Motor neuron (in vitro differentiated cells): ENCODE measurements at regions not wholly inside any gene's neighbourhood (a gene's known extent, or its start where the extent isn't known, plus 50 kb on each side); places are given as distances from the start of the nearest gene placed in this dataset.

Source experiments
- ATAC-seq, 8 experiments: fragments of 200-7000 bp; cut with Tn5 transposase; replicated peaks in 6 of 8; 2 replicates each; pipeline ENCODE4 v1.8.0; 2021; ENCODE audit warnings: mild to moderate bottlenecking in 8 of 8, moderate library complexity in 8 of 8
- H3K27ac ChIP-seq, 2 donors: fragments of 250-450 bp; sonication (Bioruptor Pico); 2 replicates each; pipeline ENCODE4 v1.9.0; 2021; ENCODE audit warnings: antibody characterized with exemption in 2 of 2, mild to moderate bottlenecking in 2 of 2, moderate library complexity in 1 of 2
- H3K4me1 ChIP-seq, 2 donors: fragments of 250-450 bp; sonication (Bioruptor Pico); replicated peaks in 1 of 2; 2 replicates each; pipeline ENCODE4 v1.6.1; 2021; ENCODE audit warnings: antibody characterized with exemption in 2 of 2, mild to moderate bottlenecking in 2 of 2, moderate library complexity in 1 of 2
- H3K4me3 ChIP-seq, 5 donors: fragments of 250-450 bp; sonication (Bioruptor Pico); 2 replicates each; pipeline ENCODE4 v1.9.0; 2021; ENCODE audit warnings: antibody characterized with exemption in 5 of 5, mild to moderate bottlenecking in 5 of 5, moderate library complexity in 4 of 5
- WGBS, 10 experiments: fragments of 450-650 bp; shearing (Covaris generic); methylation state at CpG; one replicate each; pipeline ENCODE4 v1.0.0; 2022; 5-methylcytosine and 5-hydroxymethylcytosine counted together
- in situ Hi-C, 9 experiments: fragments of 400-800 bp; cut with MboI; loops; one replicate each; pipeline ENCODE4 v1.15.0; 2021; ENCODE audit warnings: low sequenced_read_pairs in 9 of 9, low pct_unique_long_range_greater_than_20kb in 2 of 9; ENCODE audit not compliant: unreplicated experiment in 9 of 9

GRCh38 chr5:15073453-15073852 is 201.9 kb upstream of the ANKH start:
- no peaks in the 10 kb centered on the region for H3K4me1 ChIP-seq
- 0 to 83% (median 51%) methylated on average over 1 to 3 of the region's 3 CpGs; no CpG with 5 or more reads in 4 of the 10 experiments for WGBS, 10 experiments
- no peak for ATAC-seq
- no peak overlapping the region for H3K27ac ChIP-seq
- in situ Hi-C loops, result no loop called here
- no peak overlapping the region for H3K4me3 ChIP-seq

GRCh38 chr5:15070907-15071306 is 199.3 kb upstream of the ANKH start:
- no peak for ATAC-seq
- WGBS, 10 experiments, result 31 to 100% (median 74%) methylated on average over 1 to 6 of the region's 6 CpGs
- in situ Hi-C loops, result no loop called here
- no peaks in the 10 kb centered on the region for H3K4me1 ChIP-seq
- H3K4me3 ChIP-seq, result no peak overlapping the region
- H3K27ac ChIP-seq, result no peak overlapping the region

- in situ Hi-C loops, result no loop called here
- peaks cover 0 to 5% of the 10 kb centered on the region in 2 donors for H3K4me1 ChIP-seq
- no peak overlapping the region for H3K27ac ChIP-seq
- no peak overlapping the region for H3K4me3 ChIP-seq
- ATAC-seq, result no peak
- 40 to 100% (median 80%) methylated on average over 1 of the region's 1 CpG; no CpG with 5 or more reads in 4 of the 10 experiments for WGBS, 10 experiments
These were observed 197.9 kb upstream of the ANKH start for GRCh38 chr5:15069407-15069905.

DNA sequence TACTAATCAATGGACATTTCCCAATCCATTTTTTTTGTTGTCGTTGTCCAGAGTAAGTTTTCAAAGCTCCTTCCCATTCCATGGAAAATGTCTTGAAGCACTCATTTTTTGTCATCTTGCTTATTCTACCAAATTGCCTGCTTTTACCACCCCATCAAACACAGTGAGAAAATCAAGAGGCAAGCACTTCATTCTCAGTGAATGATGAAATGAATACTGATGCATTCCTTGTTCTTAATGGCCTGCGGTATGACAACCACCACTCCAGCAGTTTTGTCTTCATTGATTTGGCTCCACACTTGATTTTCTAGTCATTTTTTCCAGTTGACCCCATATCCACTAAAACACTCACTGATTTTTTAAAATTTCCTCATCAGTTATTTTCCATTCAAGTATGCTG is 193.5 kb upstream of the ANKH start:
- Histone ChIP-seq H3K4me1 (peaks cover 0 to 5% of the 10 kb centered on the region in 2 donors), H3K27ac (no peak overlapping the region), H3K4me3 (no peak overlapping the region)
- 0 to 100% (median 92%) methylated on average over 1 to 2 of the region's 2 CpGs; no CpG with 5 or more reads in 1 of the 10 experiments for WGBS, 10 experiments
- in situ Hi-C loops, result no loop called here
- no peak for ATAC-seq

- Histone ChIP-seq H3K27ac (no peak overlapping the region), H3K4me1 (peaks cover 0 to 5% of the 10 kb centered on the region in 2 donors), H3K4me3 (no peak overlapping the region)
- 0 to 100% (median 69%) methylated on average over 1 to 2 of the region's 2 CpGs for WGBS, 10 experiments
- in situ Hi-C loops, result no loop called here
- ATAC-seq, result no peak
These were observed 192.8 kb upstream of the ANKH start for GRCh38 chr5:15064396-15064795.

- no peak for ATAC-seq
- 40 to 100% (median 88%) methylated on average over 1 to 2 of the region's 6 CpGs; no CpG with 5 or more reads in 5 of the 10 experiments for WGBS, 10 experiments
- Histone ChIP-seq H3K4me3 (no peak overlapping the region), H3K4me1 (no peaks in the 10 kb centered on the region), H3K27ac (no peak overlapping the region)
- in situ Hi-C loops, result no loop called here
These were observed 185.5 kb upstream of the ANKH start for GRCh38 chr5:15056988-15057592.

GRCh38 chr5:15044521-15044920 is 172.9 kb upstream of the ANKH start:
- in situ Hi-C loops, result no loop called here
- H3K4me1 ChIP-seq, result peaks cover 3 to 10% of the 10 kb centered on the region in 2 donors
- no peak overlapping the region for H3K4me3 ChIP-seq
- WGBS, 10 experiments, result 5 to 100% (median 33%) methylated on average over 1 to 3 of the region's 3 CpGs; no CpG with 5 or more reads in 1 of the 10 experiments
- no peak for ATAC-seq
- no peak overlapping the region for H3K27ac ChIP-seq

- 16 to 93% (median 79%) methylated on average over 1 to 4 of the region's 4 CpGs for WGBS, 10 experiments
- no peaks in the 10 kb centered on the region for H3K4me1 ChIP-seq
- no peak overlapping the region for H3K27ac ChIP-seq
- ATAC-seq, result no peak
- in situ Hi-C loops, result no loop called here
- no peak overlapping the region for H3K4me3 ChIP-seq
These were observed 165.8 kb upstream of the ANKH start for GRCh38 chr5:15037247-15037908.

DNA sequence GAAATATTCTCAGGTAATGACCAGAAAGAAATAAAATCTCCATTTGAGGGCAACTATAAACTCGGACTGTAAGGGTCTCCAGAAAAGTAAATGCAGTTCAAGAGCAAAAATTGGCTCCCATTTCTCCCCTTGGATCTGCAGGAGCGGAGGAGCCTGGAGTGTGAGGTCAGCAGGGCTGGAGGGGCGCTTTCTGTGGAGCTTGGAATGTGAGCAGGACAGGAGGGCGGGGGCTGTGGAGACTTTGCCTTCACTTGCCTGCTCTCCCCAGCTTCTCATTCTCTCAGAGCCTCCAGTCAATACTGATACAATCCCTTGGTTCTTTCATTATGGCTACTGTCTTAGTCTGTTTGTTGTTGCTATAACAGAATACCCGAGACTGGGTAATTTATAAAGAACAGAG is 162.8 kb upstream of the ANKH start:
- Histone ChIP-seq H3K4me1 (no peaks in the 10 kb centered on the region), H3K4me3 (no peak overlapping the region), H3K27ac (no peak overlapping the region)
- ATAC-seq, result no peak
- 11 to 92% (median 69%) methylated on average over 1 to 5 of the region's 5 CpGs; no CpG with 5 or more reads in 2 of the 10 experiments for WGBS, 10 experiments
- in situ Hi-C loops, result no loop called here

DNA sequence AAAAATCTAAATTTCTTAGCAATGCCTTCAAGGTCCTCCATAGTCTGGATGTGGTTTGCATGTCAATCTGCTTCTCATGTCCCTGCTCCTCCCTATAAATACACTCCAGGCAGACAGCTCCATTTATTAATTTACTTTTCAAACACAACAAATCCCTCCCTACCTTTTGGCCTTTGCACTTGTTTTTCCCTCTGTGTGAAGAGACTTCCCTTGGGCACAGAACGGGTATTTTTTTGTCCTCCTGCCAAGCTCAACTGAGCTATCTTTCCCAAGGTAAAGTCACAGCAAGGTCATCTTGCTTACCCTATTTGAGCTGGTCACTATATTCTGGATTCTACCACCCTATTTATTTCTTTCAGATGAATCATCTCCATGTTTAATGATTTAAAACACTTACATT is 159.6 kb upstream of the ANKH start:
- in situ Hi-C loops, result no loop called here
- Histone ChIP-seq H3K4me1 (peaks cover 7 to 8% of the 10 kb centered on the region in 2 donors), H3K4me3 (no peak overlapping the region), H3K27ac (no peak overlapping the region)
- WGBS, 10 experiments, result 0 to 100% (median 100%) methylated on average over 1 of the region's 1 CpG; no CpG with 5 or more reads in 2 of the 10 experiments
- ATAC-seq, result no peak

DNA sequence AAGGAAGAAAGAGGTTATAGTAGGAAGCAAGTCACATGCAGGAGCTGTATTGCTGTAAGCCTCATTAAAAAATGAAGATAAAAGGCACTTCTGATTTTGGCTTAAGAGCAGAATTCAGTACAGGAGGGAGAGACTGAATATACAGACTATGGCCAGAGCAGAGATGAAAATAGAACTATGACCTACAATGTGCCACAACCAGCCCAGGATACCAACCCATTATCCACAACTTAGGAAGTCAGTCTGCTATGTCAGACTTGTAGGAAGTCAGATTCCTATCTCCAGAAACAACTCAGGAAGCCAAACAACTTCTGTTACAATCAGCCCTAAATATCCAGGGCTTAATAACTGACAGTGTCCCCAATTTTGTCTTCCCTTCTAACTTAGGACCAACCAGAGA is 156.2 kb upstream of the ANKH start:
- Histone ChIP-seq H3K4me1 (peaks cover 13 to 14% of the 10 kb centered on the region in 2 donors), H3K4me3 (no peak overlapping the region), H3K27ac (no peak overlapping the region)
- no peak for ATAC-seq
- in situ Hi-C loops, result no loop called here

- H3K27ac ChIP-seq, result no peak overlapping the region
- ATAC-seq, result no peak
These were observed 155.4 kb upstream of the ANKH start for GRCh38 chr5:15026944-15027343.

DNA sequence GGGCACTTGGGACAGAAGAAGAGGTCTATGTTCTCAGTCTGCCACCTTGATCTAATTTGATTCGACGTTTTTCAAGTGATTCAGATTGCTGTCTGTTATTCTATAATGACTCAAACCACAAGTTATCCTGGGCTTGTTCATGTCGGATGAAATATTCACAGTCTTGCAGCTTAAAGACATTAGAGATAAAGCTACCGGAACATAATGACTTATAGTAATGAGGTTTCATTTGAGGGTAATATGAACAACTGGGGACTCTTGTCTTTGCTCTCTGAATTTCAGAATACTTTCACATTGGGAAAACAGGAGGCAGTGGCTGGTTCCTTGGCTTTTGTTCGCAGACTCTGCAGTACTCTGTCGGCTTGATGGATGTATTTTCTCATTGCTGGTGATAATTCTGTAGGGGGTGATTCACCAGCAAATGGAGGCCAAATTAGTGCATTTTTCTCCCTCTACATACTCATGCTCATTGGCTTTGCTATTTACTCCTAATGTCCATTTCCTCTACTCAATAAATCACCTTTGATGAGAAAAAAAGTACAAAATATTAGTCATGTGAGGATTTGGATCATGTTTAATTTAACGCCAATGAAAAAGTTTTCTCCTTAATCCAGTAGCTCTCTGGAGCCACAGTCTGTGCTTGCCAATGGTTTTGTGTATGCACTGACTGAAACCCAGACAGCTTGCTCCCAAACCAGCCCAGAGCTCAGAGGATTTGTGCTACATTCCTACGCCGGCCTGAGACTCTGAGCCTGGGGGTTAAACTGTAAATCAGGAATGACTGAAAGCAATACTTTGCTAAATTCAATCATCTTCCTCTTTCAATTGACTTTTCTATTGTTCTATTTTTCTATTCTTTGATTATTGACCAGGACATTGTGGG is 154.7 kb upstream of the ANKH start:
- Histone ChIP-seq H3K4me3 (no peak overlapping the region), H3K4me1 (peaks cover 13 to 15% of the 10 kb centered on the region in 2 donors), H3K27ac (no peak overlapping the region)
- 2 to 83% (median 50%) methylated on average over 3 to 9 of the region's 9 CpGs for WGBS, 10 experiments
- peak in 5 of 8 experiments; percentile 94 to 97 (median 95) for ATAC-seq
- in situ Hi-C loops, result no loop called here

More at GRCh38 chr5:15026944-15027343, 155.4 kb upstream of the ANKH start:
- WGBS, 10 experiments, result 25 to 100% (median 73%) methylated on average over 1 to 6 of the region's 6 CpGs; no CpG with 5 or more reads in 3 of the 10 experiments
- in situ Hi-C loops, result no loop called here
- peaks cover 13 to 14% of the 10 kb centered on the region in 2 donors for H3K4me1 ChIP-seq
- no peak overlapping the region for H3K4me3 ChIP-seq
